ENCODE measurements at regions not wholly inside any gene's neighbourhood (a gene's known extent, or its start where the extent isn't known, plus 50 kb on each side); places are given as distances from the start of the nearest gene placed in this dataset.

DNA sequence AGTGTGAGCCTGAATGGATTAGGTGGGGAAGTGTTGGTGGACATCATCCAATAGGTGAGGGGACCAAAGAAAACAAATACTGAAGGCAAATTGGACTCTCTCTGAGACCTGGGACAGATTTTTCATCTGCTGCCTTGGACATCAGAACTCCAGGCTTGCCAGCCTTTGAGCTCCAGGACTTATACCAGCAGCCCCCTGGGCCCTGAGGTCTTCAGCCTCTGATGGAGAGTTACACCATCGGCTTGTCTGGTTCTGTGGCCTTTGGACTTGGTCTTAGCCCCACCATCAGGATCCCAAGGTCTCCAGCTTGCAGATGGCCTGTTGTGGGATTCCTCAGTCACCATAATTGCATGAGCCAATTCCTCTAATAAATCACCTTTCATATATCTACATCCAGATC is 80.8 kb upstream of the SLC8A3 start:
- peaks cover 3% of the 10 kb centered on the region for H3K27me3 Mint-ChIP-seq (ENCODE audit: low read depth, poor library complexity)
- H3K9me3 Mint-ChIP-seq = no peaks in the 10 kb centered on the region
- no peak for TF ChIP-seq CTCF (IDR thresholded peaks at IDR 0.05)
- no peaks in the 10 kb centered on the region for H3K36me3 Mint-ChIP-seq (ENCODE audit: low read depth)
- H3K4me3 Mint-ChIP-seq = no peak overlapping the region
- no peak for DNase-seq
- H3K4me1 Mint-ChIP-seq = no peaks in the 10 kb centered on the region
- no peak overlapping the region for H3K27ac Mint-ChIP-seq

- Mint-ChIP-seq H3K9me3 (no peaks in the 10 kb centered on the region), H3K36me3 (ENCODE audit: low read depth) (no peaks in the 10 kb centered on the region), H3K27me3 (ENCODE audit: low read depth, poor library complexity) (peaks cover 3% of the 10 kb centered on the region), H3K4me1 (no peaks in the 10 kb centered on the region), H3K27ac (no peak overlapping the region), H3K4me3 (no peak overlapping the region)
- no peak for TF ChIP-seq CTCF (IDR thresholded peaks at IDR 0.05)
- DNase-seq = no peak
Observed at GRCh38 chr14:70268760-70269159, 80.0 kb upstream of the SLC8A3 start.

- TF ChIP-seq CTCF (IDR thresholded peaks at IDR 0.05) = no peak
- H3K27ac Mint-ChIP-seq = no peak overlapping the region
- H3K9me3 Mint-ChIP-seq = no peaks in the 10 kb centered on the region
- DNase-seq = no peak
- H3K36me3 Mint-ChIP-seq (ENCODE audit: low read depth) = no peaks in the 10 kb centered on the region
- H3K4me1 Mint-ChIP-seq = no peaks in the 10 kb centered on the region
- peaks cover 3% of the 10 kb centered on the region for H3K27me3 Mint-ChIP-seq (ENCODE audit: low read depth, poor library complexity)
- no peak overlapping the region for H3K4me3 Mint-ChIP-seq
Observed at GRCh38 chr14:70266157-70266556, 77.4 kb upstream of the SLC8A3 start.

DNA sequence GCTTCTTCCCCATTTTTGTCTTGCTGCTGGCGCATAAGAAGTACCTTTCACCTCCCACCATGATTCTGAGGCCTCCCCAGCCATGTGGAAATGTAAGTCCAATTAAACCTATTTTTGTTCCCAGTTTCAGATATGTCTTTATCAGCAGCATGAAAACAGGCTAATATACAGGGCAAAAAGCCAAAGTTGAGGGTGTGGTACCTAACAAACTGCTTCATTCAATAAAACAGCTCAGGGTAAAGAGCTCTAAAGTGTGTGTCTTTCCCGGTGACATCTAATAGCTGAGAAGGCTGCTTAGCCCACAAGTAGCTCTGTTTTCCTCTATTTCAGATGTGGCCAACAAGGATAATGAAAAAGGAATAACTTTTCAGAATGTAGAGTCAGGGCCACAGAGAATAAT is 76.7 kb upstream of the SLC8A3 start:
- Mint-ChIP-seq H3K36me3 (ENCODE audit: low read depth) (no peaks in the 10 kb centered on the region), H3K27me3 (ENCODE audit: low read depth, poor library complexity) (peaks cover 3% of the 10 kb centered on the region), H3K4me1 (no peaks in the 10 kb centered on the region), H3K4me3 (no peak overlapping the region), H3K27ac (no peak overlapping the region), H3K9me3 (no peaks in the 10 kb centered on the region)
- no peak for TF ChIP-seq CTCF (IDR thresholded peaks at IDR 0.05)
- no peak for DNase-seq

- no peak for TF ChIP-seq CTCF (IDR thresholded peaks at IDR 0.05)
- Mint-ChIP-seq H3K27me3 (ENCODE audit: low read depth, poor library complexity) (peaks cover 3% of the 10 kb centered on the region), H3K27ac (no peak overlapping the region), H3K9me3 (peaks cover 4% of the 10 kb centered on the region), H3K36me3 (ENCODE audit: low read depth) (no peaks in the 10 kb centered on the region), H3K4me3 (no peak overlapping the region), H3K4me1 (no peaks in the 10 kb centered on the region)
- no peak for DNase-seq
Observed at GRCh38 chr14:70259420-70259819, 70.7 kb upstream of the SLC8A3 start.

DNA sequence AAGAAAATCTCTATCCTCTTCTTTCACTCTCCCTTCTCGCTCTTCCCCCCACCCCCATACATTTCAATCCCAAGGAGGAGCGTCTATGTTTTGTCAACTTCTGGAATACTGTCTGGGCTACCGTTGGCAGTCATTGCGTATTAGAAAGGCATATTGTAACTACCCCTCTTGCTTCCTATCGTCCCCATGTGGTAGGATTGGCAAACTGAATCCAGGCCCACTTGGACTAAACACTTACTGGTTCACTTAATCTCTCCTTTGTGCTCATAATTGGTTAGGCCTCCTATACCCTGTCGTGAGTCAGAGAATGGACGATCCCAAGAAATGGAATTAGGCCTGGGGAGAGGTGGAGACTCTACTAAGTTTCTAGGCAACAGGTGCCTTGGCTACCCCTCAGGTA is 68.8 kb upstream of the SLC8A3 start:
- peaks cover 6% of the 10 kb centered on the region for H3K27me3 Mint-ChIP-seq (ENCODE audit: low read depth, poor library complexity)
- no peaks in the 10 kb centered on the region for H3K4me1 Mint-ChIP-seq
- peaks cover 4% of the 10 kb centered on the region for H3K9me3 Mint-ChIP-seq
- no peak for TF ChIP-seq CTCF (IDR thresholded peaks at IDR 0.05)
- no peak for DNase-seq
- H3K36me3 Mint-ChIP-seq (ENCODE audit: low read depth) = no peaks in the 10 kb centered on the region
- H3K27ac Mint-ChIP-seq = no peak overlapping the region
- no peak overlapping the region for H3K4me3 Mint-ChIP-seq
